NB4 (cell line): ENCODE measurements at regions not wholly inside any gene's neighbourhood (a gene's known extent, or its start where the extent isn't known, plus 50 kb on each side); places are given as distances from the start of the nearest gene placed in this dataset.
"Not testable (repeated sequence)": the region's sequence is repeated elsewhere in the genome, so short reads cannot be mapped to it uniquely, and the experiment has no call there.

ENCODE experiments used
- DNase-seq: peaks from one replicate; pipeline ENCODE4 v3.0.0; 2010; ENCODE audit warnings: low read depth
- H3K4me3 ChIP-seq: one replicate; pipeline ENCODE4 v1.5.1; 2011; ENCODE audit warnings: mild to moderate bottlenecking, low read depth, low read length, moderate library complexity
- MYC ChIP-seq: IDR thresholded peaks from 2 replicates; pipeline ENCODE4 v1.6.1; 2011; ENCODE audit warnings: low read depth, low read length
- POLR2A ChIP-seq: IDR thresholded peaks from 2 replicates; pipeline ENCODE4 v1.6.1; 2011; ENCODE audit warnings: mild to moderate bottlenecking; ENCODE audit not compliant: insufficient read length; ENCODE audit errors: extremely low read depth
- TF ChIP-seq, protein P1 (sequence below): IDR thresholded peaks from one replicate; pipeline ENCODE4 v1.5.1; 2012; ENCODE audit warnings: low read depth, low read length
- TF ChIP-seq, protein P2 (sequence below): IDR thresholded peaks from 2 replicates; pipeline ENCODE4 v1.6.1; 2011; ENCODE audit warnings: low read depth, low read length

DNA sequence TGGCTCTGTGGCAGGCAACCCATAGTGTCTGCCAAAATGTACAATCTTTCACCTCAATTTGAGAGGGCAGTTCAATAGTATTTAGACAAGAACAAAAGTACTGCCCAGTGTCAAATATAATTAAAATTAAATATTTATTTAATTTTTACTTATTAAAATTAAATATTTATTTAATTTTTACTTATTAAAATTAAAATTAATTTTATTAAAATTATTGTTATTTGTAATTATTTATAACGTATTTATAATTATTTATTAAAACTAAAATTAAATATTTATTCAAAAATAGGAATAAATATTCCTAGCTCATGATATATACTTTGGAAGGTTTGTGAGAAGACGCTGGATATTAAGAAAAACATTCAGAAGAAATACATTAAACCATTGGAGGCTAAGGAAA, 93.7 kb upstream of the CAV2 start:
- TF ChIP-seq, protein P1, sequence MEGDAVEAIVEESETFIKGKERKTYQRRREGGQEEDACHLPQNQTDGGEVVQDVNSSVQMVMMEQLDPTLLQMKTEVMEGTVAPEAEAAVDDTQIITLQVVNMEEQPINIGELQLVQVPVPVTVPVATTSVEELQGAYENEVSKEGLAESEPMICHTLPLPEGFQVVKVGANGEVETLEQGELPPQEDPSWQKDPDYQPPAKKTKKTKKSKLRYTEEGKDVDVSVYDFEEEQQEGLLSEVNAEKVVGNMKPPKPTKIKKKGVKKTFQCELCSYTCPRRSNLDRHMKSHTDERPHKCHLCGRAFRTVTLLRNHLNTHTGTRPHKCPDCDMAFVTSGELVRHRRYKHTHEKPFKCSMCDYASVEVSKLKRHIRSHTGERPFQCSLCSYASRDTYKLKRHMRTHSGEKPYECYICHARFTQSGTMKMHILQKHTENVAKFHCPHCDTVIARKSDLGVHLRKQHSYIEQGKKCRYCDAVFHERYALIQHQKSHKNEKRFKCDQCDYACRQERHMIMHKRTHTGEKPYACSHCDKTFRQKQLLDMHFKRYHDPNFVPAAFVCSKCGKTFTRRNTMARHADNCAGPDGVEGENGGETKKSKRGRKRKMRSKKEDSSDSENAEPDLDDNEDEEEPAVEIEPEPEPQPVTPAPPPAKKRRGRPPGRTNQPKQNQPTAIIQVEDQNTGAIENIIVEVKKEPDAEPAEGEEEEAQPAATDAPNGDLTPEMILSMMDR, result no peak
- TF ChIP-seq, protein P2, sequence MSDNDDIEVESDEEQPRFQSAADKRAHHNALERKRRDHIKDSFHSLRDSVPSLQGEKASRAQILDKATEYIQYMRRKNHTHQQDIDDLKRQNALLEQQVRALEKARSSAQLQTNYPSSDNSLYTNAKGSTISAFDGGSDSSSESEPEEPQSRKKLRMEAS, result no peak
- no peak for TF ChIP-seq MYC
- no peak for TF ChIP-seq POLR2A
- no peak overlapping the region for H3K4me3 ChIP-seq
- DNase-seq, result no peak

DNA sequence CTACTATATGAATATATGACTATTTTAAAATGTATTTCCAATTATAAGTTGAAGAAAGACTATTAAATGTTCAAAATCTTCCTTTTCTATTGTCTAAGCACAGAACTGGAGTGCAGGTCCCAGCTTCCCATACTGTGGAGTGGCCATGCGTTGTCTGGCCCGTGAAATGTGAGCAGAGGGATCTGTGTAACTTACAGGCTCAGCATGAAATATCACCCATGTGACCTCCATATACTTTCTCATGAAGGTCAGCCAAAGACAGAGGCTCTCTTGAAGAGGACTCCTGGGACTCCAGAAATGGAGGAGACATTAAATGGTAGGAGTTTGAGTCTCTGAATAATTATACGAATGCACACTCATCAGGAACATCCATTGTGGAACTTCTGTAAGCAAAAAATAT, 92.4 kb upstream of the CAV2 start:
- TF ChIP-seq, protein P2, result no peak
- TF ChIP-seq, protein P1, result no peak
- TF ChIP-seq MYC, result no peak
- no peak for TF ChIP-seq POLR2A
- H3K4me3 ChIP-seq, result no peak overlapping the region
- no peak for DNase-seq

DNA sequence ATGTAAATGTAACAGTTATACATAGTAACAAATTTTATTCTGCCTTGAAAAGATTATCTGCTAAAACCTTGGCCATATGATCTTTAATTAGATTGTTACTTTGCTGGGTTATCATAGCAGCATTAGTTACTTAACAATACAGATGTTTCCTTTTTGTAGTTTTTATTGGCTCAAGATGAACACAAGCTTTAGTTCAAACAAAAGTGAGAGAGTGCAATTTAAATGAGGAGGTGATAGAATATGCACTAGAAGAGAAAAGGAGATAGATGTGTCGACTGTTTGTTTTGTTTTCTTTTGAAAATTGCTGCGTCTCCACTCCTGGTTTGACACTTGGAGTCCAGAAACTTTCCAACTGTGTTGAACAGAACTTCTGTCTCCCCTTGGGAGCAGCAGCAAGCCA, 91.4 kb upstream of the CAV2 start:
- TF ChIP-seq, protein P2, result no peak
- TF ChIP-seq POLR2A (no peak), MYC (no peak)
- TF ChIP-seq, protein P1, result no peak
- H3K4me3 ChIP-seq, result no peak overlapping the region
- DNase-seq, result no peak

DNA sequence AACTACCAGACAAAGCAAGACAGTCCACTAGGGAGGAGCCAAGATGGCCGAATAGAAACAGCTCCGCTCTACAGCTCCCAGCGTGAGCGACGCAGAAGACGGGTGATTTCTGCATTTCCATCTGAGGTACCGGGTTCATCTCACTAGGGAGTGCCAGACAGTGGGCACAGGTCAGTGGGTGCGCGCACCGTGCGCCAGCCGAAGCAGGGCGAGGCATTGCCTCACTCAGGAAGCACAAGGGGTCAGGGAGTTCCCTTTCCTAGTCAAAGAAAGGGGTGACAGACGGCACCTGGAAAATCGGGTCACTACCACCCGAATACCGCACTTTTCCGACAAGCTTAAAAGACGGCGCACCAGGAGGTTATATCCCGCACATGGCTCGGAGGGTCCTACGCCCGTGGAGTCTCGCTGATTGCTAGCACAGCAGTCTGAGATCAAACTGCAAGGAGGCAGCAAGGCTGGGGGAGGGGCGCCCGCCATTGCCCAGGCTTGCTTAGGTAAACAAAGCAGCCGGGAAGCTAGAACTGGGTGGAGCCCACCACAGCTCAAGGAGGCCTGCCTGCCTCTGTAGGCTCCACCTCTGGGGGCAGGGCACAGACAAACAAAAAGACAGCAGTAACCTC, 90.6 kb upstream of the CAV2 start:
- H3K4me3 ChIP-seq, DNase-seq: not testable (repeated sequence)

DNA sequence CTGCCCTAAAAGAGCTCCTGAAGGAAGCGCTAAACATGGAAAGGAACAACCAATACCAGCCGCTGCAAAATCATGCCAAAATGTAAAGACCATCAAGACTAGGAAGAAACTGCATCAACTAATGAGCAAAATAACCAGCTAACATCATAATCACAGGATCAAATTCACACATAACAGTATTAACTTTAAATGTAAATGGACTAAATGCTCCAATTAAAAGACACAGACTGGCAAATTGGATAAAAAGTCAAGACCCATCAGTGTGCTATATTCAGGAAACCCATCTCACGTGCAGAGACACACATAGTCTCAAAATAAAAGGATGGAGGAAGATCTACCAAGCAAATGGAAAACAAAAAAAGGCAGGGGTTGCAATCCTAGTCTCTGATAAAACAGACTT, 88.8 kb upstream of the CAV2 start:
- H3K4me3 ChIP-seq, result not testable (repeated sequence)

DNA sequence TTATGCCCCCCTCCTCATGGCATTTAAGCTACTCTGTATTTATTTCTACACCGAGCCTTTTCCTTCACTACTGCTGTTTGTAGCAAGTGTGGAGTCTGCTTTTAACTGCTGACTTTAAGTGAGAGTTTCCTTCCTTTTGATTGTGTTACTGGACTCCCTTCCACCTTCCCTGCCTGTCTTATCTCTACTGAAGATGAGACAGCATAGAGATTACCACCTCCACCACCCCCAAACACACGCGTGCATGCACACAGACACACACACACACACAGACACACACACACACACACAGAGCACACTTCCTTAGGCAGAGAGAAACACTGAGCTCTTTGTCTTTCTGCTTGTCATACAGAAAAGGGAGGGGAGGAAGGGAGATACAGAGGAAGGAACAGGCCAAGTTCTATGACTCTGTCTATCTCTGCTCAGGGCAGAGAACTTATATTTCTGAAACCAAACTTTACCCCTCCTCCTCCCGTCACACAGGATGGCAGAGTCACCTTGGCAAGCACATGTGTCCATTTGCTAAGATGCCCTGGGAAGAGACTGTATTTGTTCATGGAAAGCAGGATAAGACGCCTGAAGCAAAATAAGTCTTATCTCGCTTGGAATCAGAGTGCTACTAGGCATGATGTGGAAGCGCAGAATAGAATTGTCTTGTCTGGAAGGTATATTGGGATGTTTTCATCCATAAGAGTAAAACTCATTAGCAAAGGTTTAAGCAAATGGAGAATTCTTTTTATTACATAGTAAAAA, 81.8 kb upstream of the CAV2 start:
- DNase-seq, result no peak
- no peak overlapping the region for H3K4me3 ChIP-seq
- TF ChIP-seq, protein P1, result no peak
- TF ChIP-seq, protein P2, result no peak
- TF ChIP-seq MYC (no peak), POLR2A (no peak)

More for the DNA sequence above, 88.8 kb upstream of the CAV2 start:
- not testable (repeated sequence) for DNase-seq

DNA sequence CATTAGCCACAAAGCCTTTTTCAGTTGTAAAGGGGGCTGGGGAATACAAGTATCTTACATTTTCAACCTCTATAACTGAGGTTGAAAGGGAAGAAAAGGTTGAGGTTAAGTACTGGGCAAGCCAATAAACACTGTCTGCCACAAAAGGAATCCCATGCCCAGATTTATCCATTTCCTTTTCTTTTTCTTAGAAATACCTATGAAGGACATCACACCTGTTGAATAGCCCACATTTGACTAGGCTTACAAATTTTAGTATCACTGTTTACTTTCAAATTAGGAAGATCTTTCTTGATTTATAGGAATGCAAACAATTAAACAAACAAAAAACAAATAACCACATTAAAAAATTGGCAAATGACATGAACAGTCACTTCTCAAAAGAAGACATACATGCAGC, 81.0 kb upstream of the CAV2 start:
- DNase-seq, result no peak
- TF ChIP-seq MYC (no peak), POLR2A (no peak)
- TF ChIP-seq, protein P2, result no peak
- TF ChIP-seq, protein P1, result no peak
- no peak overlapping the region for H3K4me3 ChIP-seq
